ENCODE measurements at regions not wholly inside any gene's neighbourhood (a gene's known extent, or its start where the extent isn't known, plus 50 kb on each side); places are given as distances from the start of the nearest gene placed in this dataset.
"Not testable (repeated sequence)": the region's sequence is repeated elsewhere in the genome, so short reads cannot be mapped to it uniquely, and the experiment has no call there.

DNA sequence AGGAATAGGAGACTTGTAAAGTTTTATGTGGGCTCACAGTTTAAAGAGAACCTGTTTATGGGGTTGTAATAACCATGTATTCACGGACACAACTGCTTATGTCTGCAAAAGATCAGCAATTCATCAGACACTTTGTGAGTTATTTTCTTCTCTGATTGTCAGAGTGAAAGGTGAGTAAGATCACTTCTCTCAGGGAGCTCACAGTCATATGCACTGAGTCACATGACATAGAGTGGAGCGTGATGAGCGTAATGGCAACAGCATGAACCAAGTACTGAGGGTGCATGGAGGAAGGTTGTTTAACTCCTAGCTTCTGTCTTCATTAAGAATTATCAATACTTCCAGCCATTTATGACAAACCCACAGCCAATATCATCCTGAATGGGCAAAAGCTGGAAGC, 128.8 kb downstream of the OR4M2 start:
- not testable (repeated sequence) for H3K9me3 ChIP-seq (replicated peaks in 1 of 2; ENCODE audit: control insufficient read depth in 2 of 2, insufficient read depth in 1 of 2, low read depth in 1 of 2, low read length in 2 of 2); H3K4ac ChIP-seq (ENCODE audit: low read length); H2AFZ ChIP-seq (ENCODE audit: low read length); H2BK12ac ChIP-seq (ENCODE audit: low read length); H2BK5ac ChIP-seq (ENCODE audit: low read length); H3K4me1 ChIP-seq (ENCODE audit: control insufficient read depth in 2 of 2, insufficient read depth in 1 of 2, low read depth in 1 of 2, low read length in 2 of 2); H4K91ac ChIP-seq (ENCODE audit: low read depth, low read length, poor library complexity); H3K79me1 ChIP-seq (ENCODE audit: low read depth, low read length); H3K4me2 ChIP-seq (ENCODE audit: insufficient read depth, low read length, poor library complexity, severe bottlenecking); H3K27ac ChIP-seq (replicated peaks; ENCODE audit: low read length); H3K4me3 ChIP-seq (ENCODE audit: low read length in 2 of 2); H2AK5ac ChIP-seq (ENCODE audit: low read depth, low read length); H3K18ac ChIP-seq (ENCODE audit: low read length); H4K8ac ChIP-seq (ENCODE audit: low read depth, low read length); H2BK120ac ChIP-seq (ENCODE audit: low read depth, low read length); H3K27me3 ChIP-seq (ENCODE audit: control insufficient read depth in 3 of 3, insufficient read depth in 3 of 3, low read depth in 1 of 3, low read length in 3 of 3); H3K14ac ChIP-seq (ENCODE audit: low read length); H3K23ac ChIP-seq (ENCODE audit: low read depth, low read length, poor library complexity); H2BK15ac ChIP-seq (ENCODE audit: low read length); H3K36me3 ChIP-seq (replicated peaks in 1 of 2; ENCODE audit: control insufficient read depth in 2 of 2, insufficient read depth in 2 of 2, low read length in 2 of 2); DNase-seq (ENCODE audit: low spot score); H3K9ac ChIP-seq (ENCODE audit: low read depth, low read length, poor library complexity)
- WGBS, 2 donors (ENCODE audit: extremely low coverage in 2 of 2, insufficient read length in 2 of 2, insufficient replicate concordance in 1 of 2), result no CpG with 5 or more reads among the region's 3 CpGs

DNA sequence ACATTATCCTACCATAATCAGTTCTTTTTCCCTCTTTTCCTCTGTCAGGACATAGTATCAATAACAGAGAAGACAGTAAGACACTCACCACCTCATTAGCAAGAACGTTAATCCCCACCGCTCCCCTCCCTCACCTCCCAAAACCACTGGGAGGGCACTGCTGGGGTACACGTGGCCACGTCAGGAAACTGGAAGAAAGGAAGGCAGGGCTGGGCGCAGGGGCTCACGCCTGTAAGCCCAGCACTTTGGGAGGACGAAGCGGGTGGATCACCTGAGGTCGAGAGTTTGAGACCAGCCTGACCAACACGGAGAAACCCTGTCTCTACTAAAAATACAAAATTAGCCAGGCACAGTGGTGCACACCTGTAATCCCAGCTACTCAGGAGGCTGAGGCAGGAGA, 142.3 kb downstream of the OR4M2 start:
- H4K91ac ChIP-seq (ENCODE audit: low read depth, low read length, poor library complexity); DNase-seq (ENCODE audit: low spot score); H3K4me2 ChIP-seq (ENCODE audit: insufficient read depth, low read length, poor library complexity, severe bottlenecking); H2BK12ac ChIP-seq (ENCODE audit: low read length); H2BK15ac ChIP-seq (ENCODE audit: low read length); H3K23ac ChIP-seq (ENCODE audit: low read depth, low read length, poor library complexity); H3K18ac ChIP-seq (ENCODE audit: low read length); H4K8ac ChIP-seq (ENCODE audit: low read depth, low read length); H3K27me3 ChIP-seq (ENCODE audit: control insufficient read depth in 3 of 3, insufficient read depth in 3 of 3, low read depth in 1 of 3, low read length in 3 of 3); H3K9ac ChIP-seq (ENCODE audit: low read depth, low read length, poor library complexity); H2BK120ac ChIP-seq (ENCODE audit: low read depth, low read length); H2BK5ac ChIP-seq (ENCODE audit: low read length); H3K27ac ChIP-seq (replicated peaks; ENCODE audit: low read length); H3K4me1 ChIP-seq (ENCODE audit: control insufficient read depth in 2 of 2, insufficient read depth in 1 of 2, low read depth in 1 of 2, low read length in 2 of 2); H2AK5ac ChIP-seq (ENCODE audit: low read depth, low read length); H2AFZ ChIP-seq (ENCODE audit: low read length); H3K36me3 ChIP-seq (replicated peaks in 1 of 2; ENCODE audit: control insufficient read depth in 2 of 2, insufficient read depth in 2 of 2, low read length in 2 of 2); H3K4me3 ChIP-seq (ENCODE audit: low read length in 2 of 2); H3K79me1 ChIP-seq (ENCODE audit: low read depth, low read length); H3K14ac ChIP-seq (ENCODE audit: low read length); H3K4ac ChIP-seq (ENCODE audit: low read length): not testable (repeated sequence)
- no CpG with 5 or more reads among the region's 10 CpGs for WGBS, 2 donors (ENCODE audit: extremely low coverage in 2 of 2, insufficient read length in 2 of 2, insufficient replicate concordance in 1 of 2)
- H3K9me3 ChIP-seq (replicated peaks in 1 of 2; ENCODE audit: control insufficient read depth in 2 of 2, insufficient read depth in 1 of 2, low read depth in 1 of 2, low read length in 2 of 2), result peaks cover 0 to 19% of the 10 kb centered on the region in 2 donors

DNA sequence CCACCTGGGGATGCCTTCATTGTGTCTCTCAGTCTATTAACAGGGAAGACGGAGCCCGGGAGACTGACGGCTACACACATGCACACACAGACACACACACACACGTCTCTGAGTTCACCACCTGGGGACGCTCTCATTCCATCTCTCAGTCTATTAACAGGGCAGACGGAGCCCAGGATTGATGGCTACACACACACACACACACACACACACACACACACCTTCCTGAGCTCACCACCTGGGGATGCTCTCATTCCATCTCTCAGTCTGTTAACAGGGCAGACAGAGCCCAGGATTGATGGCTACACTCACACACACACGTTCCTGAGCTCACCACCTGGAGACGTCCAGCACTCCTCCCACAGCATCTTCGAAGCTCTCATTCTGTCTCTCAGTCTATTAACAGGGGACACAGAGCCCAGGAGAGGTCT, 143.9 kb downstream of the OR4M2 start:
- Histone ChIP-seq H3K4me2 (ENCODE audit: insufficient read depth, low read length, poor library complexity, severe bottlenecking) (no peak overlapping the region), H3K18ac (ENCODE audit: low read length) (no peak overlapping the region), H3K79me1 (ENCODE audit: low read depth, low read length) (no peaks in the 10 kb centered on the region), H4K91ac (ENCODE audit: low read depth, low read length, poor library complexity) (no peak overlapping the region), H3K23ac (ENCODE audit: low read depth, low read length, poor library complexity) (no peak overlapping the region), H3K36me3 (replicated peaks in 1 of 2; ENCODE audit: control insufficient read depth in 2 of 2, insufficient read depth in 2 of 2, low read length in 2 of 2) (no peaks in the 10 kb centered on the region), H2BK12ac (ENCODE audit: low read length) (no peak overlapping the region), H2BK5ac (ENCODE audit: low read length) (no peak overlapping the region), H3K4ac (ENCODE audit: low read length) (no peak overlapping the region), H2BK120ac (ENCODE audit: low read depth, low read length) (no peak overlapping the region), H3K9me3 (replicated peaks in 1 of 2; ENCODE audit: control insufficient read depth in 2 of 2, insufficient read depth in 1 of 2, low read depth in 1 of 2, low read length in 2 of 2) (peaks cover 0 to 32% of the 10 kb centered on the region in 2 donors), H3K14ac (ENCODE audit: low read length) (no peak overlapping the region), H3K27ac (replicated peaks; ENCODE audit: low read length) (no peak overlapping the region), H2AK5ac (ENCODE audit: low read depth, low read length) (no peak overlapping the region), H3K9ac (ENCODE audit: low read depth, low read length, poor library complexity) (no peak overlapping the region), H2BK15ac (ENCODE audit: low read length) (no peak overlapping the region), H3K4me1 (ENCODE audit: control insufficient read depth in 2 of 2, insufficient read depth in 1 of 2, low read depth in 1 of 2, low read length in 2 of 2) (no peaks in the 10 kb centered on the region), H3K27me3 (ENCODE audit: control insufficient read depth in 3 of 3, insufficient read depth in 3 of 3, low read depth in 1 of 3, low read length in 3 of 3) (no peaks in the 10 kb centered on the region), H2AFZ (ENCODE audit: low read length) (no peak overlapping the region), H4K8ac (ENCODE audit: low read depth, low read length) (no peak overlapping the region), H3K4me3 (ENCODE audit: low read length in 2 of 2) (no peak overlapping the region)
- WGBS, 2 donors (ENCODE audit: extremely low coverage in 2 of 2, insufficient read length in 2 of 2, insufficient replicate concordance in 1 of 2), result no CpG with 5 or more reads among the region's 9 CpGs
- DNase-seq (ENCODE audit: low spot score), result no peak

DNA sequence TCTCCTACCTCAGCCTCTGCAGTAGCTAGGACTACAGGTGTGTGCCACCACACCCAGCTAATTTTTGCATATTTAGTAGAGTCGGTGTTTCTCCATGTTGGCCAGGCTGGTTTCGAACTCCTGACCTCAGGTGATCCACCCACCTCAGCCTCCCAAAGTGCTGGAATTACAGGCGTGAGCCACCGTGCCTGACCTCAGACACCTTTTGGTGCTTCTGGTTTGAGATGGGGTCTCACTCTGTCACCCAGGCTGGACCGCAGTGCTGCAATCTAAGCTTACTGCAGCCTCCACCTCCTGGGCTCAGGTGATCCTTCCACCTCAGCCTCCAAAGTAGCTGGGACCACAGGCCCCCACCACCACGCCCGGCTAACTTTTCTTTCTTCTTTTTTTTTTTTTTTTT, 144.6 kb downstream of the OR4M2 start:
- not testable (repeated sequence) for H4K8ac ChIP-seq (ENCODE audit: low read depth, low read length); H2BK120ac ChIP-seq (ENCODE audit: low read depth, low read length); H2BK12ac ChIP-seq (ENCODE audit: low read length); H3K4me3 ChIP-seq (ENCODE audit: low read length in 2 of 2); H3K79me1 ChIP-seq (ENCODE audit: low read depth, low read length); H3K36me3 ChIP-seq (replicated peaks in 1 of 2; ENCODE audit: control insufficient read depth in 2 of 2, insufficient read depth in 2 of 2, low read length in 2 of 2); DNase-seq (ENCODE audit: low spot score); H3K4me1 ChIP-seq (ENCODE audit: control insufficient read depth in 2 of 2, insufficient read depth in 1 of 2, low read depth in 1 of 2, low read length in 2 of 2); H3K27me3 ChIP-seq (ENCODE audit: control insufficient read depth in 3 of 3, insufficient read depth in 3 of 3, low read depth in 1 of 3, low read length in 3 of 3); H3K9ac ChIP-seq (ENCODE audit: low read depth, low read length, poor library complexity); H3K14ac ChIP-seq (ENCODE audit: low read length); H3K18ac ChIP-seq (ENCODE audit: low read length); H2BK5ac ChIP-seq (ENCODE audit: low read length); H2AFZ ChIP-seq (ENCODE audit: low read length); H3K4ac ChIP-seq (ENCODE audit: low read length); H3K27ac ChIP-seq (replicated peaks; ENCODE audit: low read length); H2AK5ac ChIP-seq (ENCODE audit: low read depth, low read length); H3K23ac ChIP-seq (ENCODE audit: low read depth, low read length, poor library complexity); H4K91ac ChIP-seq (ENCODE audit: low read depth, low read length, poor library complexity); H2BK15ac ChIP-seq (ENCODE audit: low read length); H3K4me2 ChIP-seq (ENCODE audit: insufficient read depth, low read length, poor library complexity, severe bottlenecking)
- no CpG with 5 or more reads among the region's 7 CpGs for WGBS, 2 donors (ENCODE audit: extremely low coverage in 2 of 2, insufficient read length in 2 of 2, insufficient replicate concordance in 1 of 2)
- H3K9me3 ChIP-seq (replicated peaks in 1 of 2; ENCODE audit: control insufficient read depth in 2 of 2, insufficient read depth in 1 of 2, low read depth in 1 of 2, low read length in 2 of 2), result peaks cover 0 to 34% of the 10 kb centered on the region in 2 donors

Measured in neuronal stem cell (in vitro differentiated cells).